ENCODE measurements at regions not wholly inside any gene's neighbourhood (a gene's known extent, or its start where the extent isn't known, plus 50 kb on each side); places are given as distances from the start of the nearest gene placed in this dataset.

DNA sequence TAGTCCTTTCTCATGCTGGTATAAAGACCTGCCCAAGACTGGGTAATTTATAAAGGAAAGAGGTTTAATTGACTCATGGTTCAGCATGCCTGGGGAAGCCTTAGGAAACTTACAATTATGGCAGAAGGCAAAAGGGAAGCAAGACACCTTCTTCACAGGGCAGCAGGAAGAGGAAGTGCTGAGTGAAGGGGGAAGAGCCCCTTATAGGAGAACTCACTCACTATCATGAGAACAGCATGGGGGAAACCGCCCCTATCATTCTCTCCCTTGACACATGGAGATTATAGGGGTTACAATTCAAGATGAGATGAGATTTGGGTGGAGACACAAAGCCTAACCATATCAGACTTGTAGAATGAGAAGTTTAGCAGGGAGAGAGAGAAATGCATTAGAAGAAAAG lies 373.3 kb upstream of the DIAPH2 start:
- no peak for ATAC-seq
- 24 to 25% methylated on average over 1 of the region's 1 CpG for WGBS, 2 donors

DNA sequence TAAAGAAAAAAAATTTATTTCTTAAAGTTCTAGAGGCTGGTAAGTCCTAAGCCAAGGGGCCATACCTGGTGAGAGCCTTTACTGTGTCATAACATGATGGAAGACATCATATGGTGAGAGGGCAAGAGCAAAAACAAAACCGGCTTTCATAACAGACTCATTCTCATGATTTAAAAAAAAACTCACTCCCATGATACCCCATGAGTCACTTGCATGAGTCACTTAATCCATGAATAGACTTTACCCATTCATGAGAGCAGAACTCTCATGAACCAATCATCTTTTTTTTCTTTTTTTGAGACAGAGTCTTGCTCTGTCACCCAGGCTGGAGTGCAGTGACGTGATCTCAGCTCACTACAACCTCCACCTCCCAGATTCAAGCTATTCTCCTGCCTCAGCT lies 369.7 kb upstream of the DIAPH2 start:
- 54 to 68% methylated on average over 2 of the region's 2 CpGs for WGBS, 2 donors
- no peaks in the 10 kb centered on the region for H3K9me3 ChIP-seq
- ATAC-seq (no peak), DNase-seq (no peak), FAIRE-seq (no peak)
- no peaks in the 10 kb centered on the region for H3K4me1 ChIP-seq
- no peak overlapping the region for H3K27ac ChIP-seq
- H3K27me3 ChIP-seq = no peaks in the 10 kb centered on the region
- intact Hi-C loops (cut with DNase I) = no loop called here
- H3K36me3 ChIP-seq = no peaks in the 10 kb centered on the region
- no peak overlapping the region for H3K4me3 ChIP-seq
- TF ChIP-seq, protein P1, sequence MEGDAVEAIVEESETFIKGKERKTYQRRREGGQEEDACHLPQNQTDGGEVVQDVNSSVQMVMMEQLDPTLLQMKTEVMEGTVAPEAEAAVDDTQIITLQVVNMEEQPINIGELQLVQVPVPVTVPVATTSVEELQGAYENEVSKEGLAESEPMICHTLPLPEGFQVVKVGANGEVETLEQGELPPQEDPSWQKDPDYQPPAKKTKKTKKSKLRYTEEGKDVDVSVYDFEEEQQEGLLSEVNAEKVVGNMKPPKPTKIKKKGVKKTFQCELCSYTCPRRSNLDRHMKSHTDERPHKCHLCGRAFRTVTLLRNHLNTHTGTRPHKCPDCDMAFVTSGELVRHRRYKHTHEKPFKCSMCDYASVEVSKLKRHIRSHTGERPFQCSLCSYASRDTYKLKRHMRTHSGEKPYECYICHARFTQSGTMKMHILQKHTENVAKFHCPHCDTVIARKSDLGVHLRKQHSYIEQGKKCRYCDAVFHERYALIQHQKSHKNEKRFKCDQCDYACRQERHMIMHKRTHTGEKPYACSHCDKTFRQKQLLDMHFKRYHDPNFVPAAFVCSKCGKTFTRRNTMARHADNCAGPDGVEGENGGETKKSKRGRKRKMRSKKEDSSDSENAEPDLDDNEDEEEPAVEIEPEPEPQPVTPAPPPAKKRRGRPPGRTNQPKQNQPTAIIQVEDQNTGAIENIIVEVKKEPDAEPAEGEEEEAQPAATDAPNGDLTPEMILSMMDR (IDR thresholded peaks at IDR 0.05) = no peak

More for the DNA sequence above, 373.3 kb upstream of the DIAPH2 start:
- H3K27ac ChIP-seq = no peak overlapping the region
- H3K9me3 ChIP-seq = no peaks in the 10 kb centered on the region
- TF ChIP-seq, protein P1 (IDR thresholded peaks at IDR 0.05) = no peak
- intact Hi-C loops (cut with DNase I) = no loop called here
- peaks cover 0 to 5% (median 0%) of the 10 kb centered on the region in 4 donors for H3K27me3 ChIP-seq
- H3K4me3 ChIP-seq = no peak overlapping the region
- no peaks in the 10 kb centered on the region for H3K4me1 ChIP-seq
- DNase-seq (no peak), FAIRE-seq (no peak)
- H3K36me3 ChIP-seq = no peaks in the 10 kb centered on the region

DNA sequence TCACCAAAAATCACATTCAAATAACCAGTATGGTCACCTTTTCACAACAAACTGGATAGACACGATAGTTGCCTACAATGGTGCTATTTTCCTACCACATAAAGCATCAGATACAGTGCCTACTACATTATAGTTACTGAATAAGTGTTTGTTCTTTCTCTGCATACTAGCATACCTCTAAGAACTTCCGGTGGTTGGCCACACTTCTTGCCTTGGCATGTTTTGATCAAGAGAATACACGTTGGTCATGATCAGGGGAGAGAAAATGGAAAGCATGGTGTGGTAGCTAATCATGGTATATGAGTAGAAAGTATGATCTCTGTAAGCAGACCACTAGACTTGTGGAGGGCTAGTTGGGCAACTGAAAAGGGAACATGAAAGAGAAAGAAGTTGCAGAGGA lies 322.8 kb upstream of the DIAPH2 start:
- no peaks in the 10 kb centered on the region for H3K4me1 ChIP-seq
- DNase-seq (no peak), ATAC-seq (no peak), FAIRE-seq (no peak)
- no peak overlapping the region for H3K4me3 ChIP-seq
- H3K36me3 ChIP-seq = no peaks in the 10 kb centered on the region
- TF ChIP-seq, protein P1 (IDR thresholded peaks at IDR 0.05) = no peak
- WGBS, 2 donors = 64 to 65% methylated on average over 3 of the region's 3 CpGs
- intact Hi-C loops (cut with DNase I) = no loop called here
- H3K27ac ChIP-seq = no peak overlapping the region
- H3K27me3 ChIP-seq = no peaks in the 10 kb centered on the region
- no peaks in the 10 kb centered on the region for H3K9me3 ChIP-seq

DNA sequence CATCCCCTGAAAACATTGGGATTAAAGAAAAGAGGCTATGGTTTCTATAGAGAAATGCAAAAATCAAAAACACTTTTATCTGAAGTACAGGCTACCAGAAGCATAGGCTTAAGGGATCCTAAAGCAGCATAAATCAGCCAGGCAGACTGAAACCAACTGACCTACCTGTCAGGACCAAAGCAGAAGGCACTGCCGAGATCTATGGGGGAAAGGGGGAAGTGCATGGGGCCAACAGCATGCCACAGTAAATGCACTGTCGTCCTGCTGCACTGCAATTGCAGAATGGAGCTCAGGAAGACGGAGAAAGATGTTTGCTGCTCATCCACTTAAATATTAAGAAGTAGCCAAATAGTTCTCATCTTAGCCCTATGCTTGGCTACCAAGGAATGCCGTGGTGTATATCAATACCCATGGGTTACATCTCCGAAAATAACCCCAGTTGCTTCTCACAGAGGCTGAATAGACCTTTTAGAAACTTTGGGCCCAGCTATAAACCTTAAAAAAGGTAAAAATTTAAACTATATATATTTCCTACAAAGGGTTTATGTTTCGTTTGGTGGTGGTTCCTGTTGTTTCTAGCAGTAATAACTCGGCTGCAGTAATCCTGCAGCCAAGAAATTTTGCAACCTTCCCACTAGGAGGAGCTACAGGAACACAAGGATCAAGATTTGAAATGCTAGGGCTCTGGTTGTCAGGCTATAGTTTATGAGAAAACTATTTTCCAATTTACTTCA lies 312.2 kb upstream of the DIAPH2 start:
- 22% methylated on average over 7 of the region's 7 CpGs for WGBS, 2 donors
- Histone ChIP-seq H3K36me3 (no peaks in the 10 kb centered on the region), H3K27ac (no peak overlapping the region), H3K4me3 (no peak overlapping the region), H3K27me3 (peaks cover 0 to 8% (median 0%) of the 10 kb centered on the region in 4 donors), H3K9me3 (no peaks in the 10 kb centered on the region), H3K4me1 (no peaks in the 10 kb centered on the region)
- TF ChIP-seq, protein P1 (IDR thresholded peaks at IDR 0.05) = peak in 3 of 4 donors; percentile 38 to 57 (median 49)
- peak; percentile 97 for FAIRE-seq
- peak; percentile 72 to 89 (median 88) for ATAC-seq
- peak in 1 of 6 donors; percentile 27 for DNase-seq
- intact Hi-C loops (cut with DNase I) = no loop called here

DNA sequence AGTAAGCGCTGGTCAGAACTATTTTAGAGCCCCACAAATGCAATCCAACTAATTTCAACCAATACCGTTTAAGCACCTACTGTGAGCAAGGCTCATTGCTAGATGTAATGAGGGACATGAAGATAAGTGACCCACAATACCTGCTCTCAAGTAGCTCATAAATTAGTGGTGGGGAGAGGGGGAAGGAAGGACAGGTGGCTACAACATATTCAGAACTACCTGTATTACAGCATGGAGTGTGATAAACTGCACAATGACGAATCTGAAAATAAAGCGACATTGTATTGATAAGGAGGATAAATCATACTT lies 311.6 kb upstream of the DIAPH2 start:
- 17 to 30% methylated on average over 4 of the region's 4 CpGs for WGBS, 2 donors
- Histone ChIP-seq H3K9me3 (no peaks in the 10 kb centered on the region), H3K27ac (no peak overlapping the region), H3K4me1 (no peaks in the 10 kb centered on the region), H3K27me3 (peaks cover 0 to 8% (median 0%) of the 10 kb centered on the region in 4 donors), H3K36me3 (no peaks in the 10 kb centered on the region), H3K4me3 (no peak overlapping the region)
- TF ChIP-seq, protein P1 (IDR thresholded peaks at IDR 0.05) = no peak
- DNase-seq (no peak), FAIRE-seq (no peak), ATAC-seq (no peak)
- intact Hi-C loops (cut with DNase I) = no loop called here

Measured in pancreas (tissue), 10 donors.